HG03520 (cell line): ENCODE measurements at regions not wholly inside any gene's neighbourhood (a gene's known extent, or its start where the extent isn't known, plus 50 kb on each side); places are given as distances from the start of the nearest gene placed in this dataset.

ENCODE experiments used
- ATAC-seq: cut with Tn5 transposase; IDR thresholded peaks from one replicate; pipeline ENCODE4 v1.9.1; 2021; ENCODE audit warnings: mild to moderate bottlenecking, moderate library complexity; ENCODE audit not compliant: unreplicated experiment

DNA sequence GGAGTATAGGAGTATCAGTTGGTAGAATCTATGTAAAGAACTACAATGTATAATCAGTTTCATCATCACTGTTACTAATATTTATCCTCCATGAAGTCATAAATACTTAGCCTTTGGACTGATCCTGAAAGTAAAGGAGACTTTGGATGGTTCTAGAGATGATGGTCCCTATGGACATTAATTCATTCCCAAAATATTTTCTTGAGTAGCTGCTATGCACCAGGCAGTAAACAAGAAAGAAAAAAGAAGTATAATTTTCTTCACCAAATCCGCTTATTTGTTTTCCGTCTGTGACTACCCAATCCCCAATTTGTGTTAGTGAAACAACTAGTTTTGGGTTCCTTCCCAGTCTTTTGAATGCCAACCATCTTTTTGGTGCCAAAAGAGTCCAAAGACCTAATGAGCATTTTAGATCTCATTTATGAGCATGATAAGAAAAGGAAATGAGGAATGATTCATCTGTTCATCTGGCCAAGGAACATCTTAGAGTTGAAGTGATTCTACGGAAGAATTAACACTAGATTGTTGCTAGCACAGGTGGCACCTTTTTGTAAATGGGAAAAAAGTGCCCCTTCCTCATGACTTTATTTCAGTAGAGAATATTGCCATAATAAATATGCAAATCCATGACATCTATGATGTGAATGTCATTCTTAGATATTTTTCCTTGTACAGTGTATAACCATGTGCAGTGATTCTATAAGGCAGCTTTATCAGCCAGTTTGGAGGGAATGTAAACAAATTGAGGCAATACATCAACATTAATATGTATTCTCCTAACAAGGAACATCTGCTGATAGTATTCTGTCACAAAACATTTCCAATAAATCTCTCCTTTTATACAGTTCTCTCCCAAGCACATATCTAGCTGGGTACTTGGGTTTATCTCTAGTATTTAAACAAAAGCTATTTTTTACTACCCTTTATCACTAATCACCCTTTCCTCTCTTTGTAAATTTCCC, 85.1 kb upstream of the CCDC91 start:
- no peak for ATAC-seq

DNA sequence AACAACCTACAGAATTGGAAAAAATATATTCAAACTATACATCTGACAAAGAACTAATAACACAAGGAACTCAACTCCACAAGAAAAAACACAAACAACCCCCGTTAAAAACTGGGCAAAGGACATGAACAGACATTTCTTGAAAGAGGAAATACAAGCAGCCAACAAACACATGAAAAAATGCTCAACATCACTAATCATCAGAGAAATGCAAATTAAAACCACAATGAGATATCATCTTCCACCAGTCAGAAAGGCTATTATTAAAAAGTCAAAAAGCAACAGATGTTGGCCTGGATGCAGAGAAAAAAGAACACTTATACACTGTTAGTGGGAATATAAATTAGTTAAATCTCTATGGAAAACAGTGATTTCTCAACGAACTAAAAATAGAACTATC, 82.6 kb upstream of the CCDC91 start:
- no peak for ATAC-seq

DNA sequence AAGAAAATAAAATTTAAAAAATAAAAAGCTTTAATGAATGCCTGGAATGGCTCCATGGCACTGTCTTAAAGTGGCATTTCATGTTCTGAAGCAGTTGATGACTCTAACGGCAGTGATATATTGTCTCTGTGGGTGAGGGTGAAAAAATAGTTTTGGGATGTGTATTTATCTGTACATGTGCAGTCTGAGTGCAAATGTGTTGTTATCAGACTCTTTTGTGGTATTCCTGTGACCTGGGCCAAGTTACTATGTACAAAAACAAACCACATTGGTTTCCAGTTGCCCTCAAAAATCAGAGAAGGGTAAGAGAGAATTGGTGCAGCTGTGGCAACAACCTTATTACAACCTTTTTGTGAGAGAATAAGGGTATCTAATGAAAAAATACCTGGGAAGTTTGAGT, 81.7 kb upstream of the CCDC91 start:
- no peak for ATAC-seq

DNA sequence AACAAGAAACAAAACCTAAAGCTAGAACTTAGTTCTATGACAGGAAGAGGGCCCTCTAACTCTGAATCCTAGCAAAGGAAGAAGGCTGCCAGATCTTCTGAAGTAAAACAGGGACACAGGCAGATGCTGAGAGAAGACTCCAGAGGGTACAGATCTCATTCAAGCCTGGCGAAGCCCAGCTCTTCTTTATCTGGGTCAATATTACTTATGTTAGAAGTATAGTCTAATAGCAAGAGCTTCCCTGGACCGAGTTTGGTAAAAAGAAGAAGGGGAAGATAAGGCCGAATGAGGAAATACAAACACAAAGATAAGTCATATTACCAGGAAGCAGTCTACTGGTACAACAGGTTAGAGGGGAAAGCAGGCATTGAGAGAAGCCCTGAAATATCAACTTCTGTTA, 79.9 kb upstream of the CCDC91 start:
- ATAC-seq = no peak

DNA sequence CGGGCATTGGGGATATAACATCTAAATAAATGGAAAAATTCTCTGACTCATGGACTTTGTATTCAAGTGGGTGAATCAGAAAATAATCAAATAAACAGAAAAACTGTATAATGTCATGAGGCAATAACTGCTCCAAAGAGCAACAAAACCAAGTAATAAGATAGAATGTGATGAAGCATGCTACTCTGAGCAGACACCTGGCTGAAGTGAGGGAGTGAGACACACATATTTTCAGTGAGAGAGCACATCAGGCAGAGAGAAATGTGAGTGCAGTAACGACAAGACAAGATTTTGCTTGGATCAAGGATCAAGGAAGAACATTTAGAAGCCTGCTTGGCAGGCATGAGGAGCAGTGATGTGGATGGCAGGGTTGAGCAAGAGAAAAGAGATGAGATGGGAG, 75.8 kb upstream of the CCDC91 start:
- ATAC-seq = no peak

DNA sequence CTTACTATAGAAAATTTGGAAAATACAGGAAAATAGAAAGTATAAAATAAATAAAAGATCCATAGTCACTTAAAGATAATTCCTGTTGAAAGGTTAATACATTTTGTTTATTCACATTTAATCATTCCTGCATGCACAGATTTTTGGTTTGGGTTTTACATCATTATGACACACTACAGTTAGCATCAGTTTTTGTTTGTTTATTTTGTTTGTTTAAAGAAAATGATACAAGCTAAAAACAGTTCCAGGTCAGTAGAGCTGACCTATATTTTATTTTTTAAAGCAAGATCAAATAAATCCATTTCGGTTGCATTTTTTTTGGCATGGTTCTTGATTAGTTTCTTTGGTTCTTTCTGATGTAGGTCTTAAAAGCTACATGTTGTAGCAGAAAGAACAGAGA, 68.8 kb upstream of the CCDC91 start:
- ATAC-seq = no peak

DNA sequence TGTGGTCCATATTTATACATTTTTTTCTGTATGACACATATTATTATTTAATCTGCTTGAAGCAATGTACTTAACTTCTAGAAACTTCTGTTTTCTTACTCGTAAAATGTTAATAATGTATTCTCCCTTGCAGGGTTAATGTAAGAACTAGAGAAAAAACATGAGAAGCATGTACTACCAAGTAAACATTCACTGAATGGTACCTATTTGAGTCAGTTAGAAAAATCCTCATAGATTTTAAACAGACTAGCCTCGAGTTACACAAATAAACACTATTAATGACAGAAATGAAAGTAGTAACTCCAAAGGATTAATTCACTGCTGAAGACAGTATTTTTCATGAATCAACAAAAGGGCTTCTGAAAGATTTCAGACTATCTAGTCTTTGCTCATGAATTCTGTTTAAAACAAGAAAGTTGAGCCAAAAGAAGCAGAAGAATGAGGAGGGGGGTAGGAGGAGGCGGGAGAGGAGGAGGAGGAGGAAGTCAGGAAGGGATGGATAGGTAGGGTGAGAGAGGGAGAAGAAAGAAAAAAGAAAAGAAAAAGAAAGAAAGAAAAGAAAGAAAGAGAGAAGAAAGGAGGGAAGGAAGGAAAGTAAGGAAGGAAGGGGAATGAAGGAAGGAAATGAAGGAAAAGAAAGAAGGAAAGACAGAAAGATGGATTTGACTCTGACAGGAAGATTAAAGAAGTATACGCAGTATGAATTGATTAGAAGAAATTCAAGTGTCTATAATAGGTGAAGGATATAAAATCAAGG, 68.2 kb upstream of the CCDC91 start:
- no peak for ATAC-seq

DNA sequence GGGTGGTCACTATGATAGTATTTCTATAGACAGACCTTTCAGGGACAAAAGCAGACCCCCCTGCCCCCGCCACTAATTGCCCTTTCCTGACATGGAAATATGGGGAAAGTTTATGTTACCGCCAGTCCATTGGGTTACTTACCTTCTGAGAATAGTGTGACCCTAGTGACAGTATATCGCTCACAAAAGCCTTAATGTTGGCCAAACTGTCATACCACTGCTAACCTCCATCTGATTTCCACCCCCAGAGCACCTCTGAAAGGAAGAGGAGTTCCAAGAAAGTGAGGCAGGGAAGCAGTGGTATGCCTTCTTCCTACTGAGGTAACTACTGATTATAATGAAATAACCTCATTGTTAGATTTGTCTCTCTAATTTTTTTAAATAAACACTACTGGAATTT, 67.5 kb upstream of the CCDC91 start:
- no peak for ATAC-seq

DNA sequence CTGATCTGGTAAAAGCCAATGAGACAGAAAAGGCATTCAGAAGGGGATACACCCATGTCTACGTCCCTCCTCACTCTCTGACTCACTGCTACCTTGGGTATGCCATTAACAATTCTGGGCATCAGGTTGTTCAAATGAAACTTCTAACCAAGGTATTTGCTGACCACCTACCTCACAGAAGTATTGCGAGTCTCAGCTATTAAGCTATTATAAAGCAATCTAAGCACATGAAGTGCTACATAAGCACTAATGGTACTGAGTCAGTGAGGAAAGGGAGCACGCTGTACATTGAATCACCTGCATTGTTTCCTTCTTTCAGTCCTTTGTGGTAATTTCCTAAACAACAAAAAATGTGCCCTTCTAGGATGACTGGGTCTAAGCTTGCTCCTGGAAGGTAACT, 62.8 kb upstream of the CCDC91 start:
- no peak for ATAC-seq

DNA sequence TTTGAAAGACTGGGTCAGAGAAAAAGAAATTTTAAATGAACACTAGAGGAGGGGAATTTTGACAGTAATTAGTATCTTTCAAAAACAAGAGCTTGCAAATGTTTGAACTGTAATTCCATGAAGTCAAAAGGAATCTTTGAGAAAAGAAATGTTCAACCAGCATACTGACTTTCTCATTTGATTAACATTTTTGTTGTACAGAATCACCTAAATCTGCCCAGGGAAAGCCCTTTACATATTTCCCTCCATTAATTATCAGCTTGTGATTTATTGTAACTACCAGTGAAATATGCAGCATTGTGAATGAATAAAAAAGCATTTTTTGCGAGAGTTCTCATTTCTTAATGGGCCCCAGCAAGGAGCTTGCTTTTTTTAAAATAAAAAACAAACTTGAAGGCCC, 61.2 kb upstream of the CCDC91 start:
- no peak for ATAC-seq

DNA sequence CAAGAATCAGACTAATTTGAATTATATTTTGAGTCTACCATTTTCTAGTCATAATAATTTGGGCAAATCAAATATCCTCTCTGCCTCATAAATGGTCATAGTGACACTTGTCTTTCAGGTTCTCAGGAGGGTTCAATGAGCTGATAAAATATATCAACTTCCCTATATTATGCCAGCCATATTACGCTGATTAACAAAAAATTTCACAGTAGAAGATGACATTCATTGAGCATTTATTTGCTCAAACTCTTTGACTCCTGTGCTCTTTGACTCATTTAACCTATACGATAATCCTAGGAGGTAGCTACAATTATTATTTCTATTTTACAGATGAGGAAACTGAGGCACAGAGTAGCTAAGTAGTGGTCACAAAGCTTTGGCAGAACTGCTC, 60.0 kb upstream of the CCDC91 start:
- no peak for ATAC-seq

DNA sequence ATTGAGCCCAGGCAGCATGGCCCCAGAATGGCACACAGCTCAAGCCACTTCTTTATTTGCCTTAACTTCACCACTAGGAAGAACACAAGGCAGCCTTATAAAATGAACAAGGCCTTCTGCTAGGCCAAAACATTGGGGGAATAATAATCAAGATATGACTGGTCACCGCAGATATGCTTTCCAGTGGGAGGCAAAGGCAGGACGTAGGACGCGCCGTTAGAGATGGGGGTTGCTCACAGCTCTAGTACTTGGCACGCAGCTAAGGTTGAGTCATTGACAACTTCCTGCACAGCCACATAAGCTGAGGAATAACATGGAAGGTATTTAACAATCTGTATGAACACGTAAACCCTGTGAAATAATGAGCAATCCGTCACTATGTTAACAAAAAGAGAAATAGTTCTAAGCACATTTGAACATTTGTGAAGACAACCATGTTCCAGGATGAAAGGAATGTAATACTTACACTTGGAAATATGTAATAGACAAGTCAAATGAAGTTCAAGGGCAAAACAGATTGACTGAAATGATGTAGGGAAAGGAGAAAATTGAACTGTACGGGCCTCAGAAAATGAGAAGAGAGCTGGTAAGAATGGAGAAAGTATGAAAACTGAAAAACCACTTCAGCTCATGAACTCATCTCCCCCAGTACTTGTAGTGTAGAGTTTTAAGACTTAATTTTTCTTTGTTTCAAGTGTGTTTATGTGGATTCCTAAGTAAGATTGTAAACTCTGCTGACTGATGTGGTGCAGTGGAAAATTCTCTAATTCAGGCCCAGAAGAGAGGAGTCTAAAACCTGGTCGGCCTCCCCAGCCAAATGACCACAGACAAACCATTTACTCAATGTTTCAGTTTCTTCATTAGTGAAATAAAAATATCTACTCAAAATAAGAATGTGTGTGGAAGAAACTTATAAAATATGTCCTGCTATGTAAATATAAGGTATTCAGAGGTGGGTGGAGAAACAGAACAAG, 59.3 kb upstream of the CCDC91 start:
- no peak for ATAC-seq

DNA sequence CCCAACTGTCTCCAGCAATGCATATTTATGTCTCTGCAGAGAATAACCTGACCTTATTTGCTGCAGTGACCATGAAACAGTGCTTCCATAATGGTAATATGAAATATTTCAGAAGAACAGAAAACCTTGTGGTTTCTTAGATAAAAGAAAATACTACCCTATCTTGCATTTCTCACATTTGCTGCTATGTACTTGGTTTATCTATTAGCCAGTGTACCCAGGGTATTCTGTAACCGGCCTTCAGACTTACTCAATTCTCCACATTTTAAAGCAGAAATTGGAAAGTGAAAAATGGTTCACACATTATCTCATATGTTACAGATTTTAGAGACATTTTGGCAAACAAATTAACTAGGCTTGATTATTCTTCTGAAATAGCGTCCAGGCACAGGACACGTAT, 57.9 kb upstream of the CCDC91 start:
- no peak for ATAC-seq

DNA sequence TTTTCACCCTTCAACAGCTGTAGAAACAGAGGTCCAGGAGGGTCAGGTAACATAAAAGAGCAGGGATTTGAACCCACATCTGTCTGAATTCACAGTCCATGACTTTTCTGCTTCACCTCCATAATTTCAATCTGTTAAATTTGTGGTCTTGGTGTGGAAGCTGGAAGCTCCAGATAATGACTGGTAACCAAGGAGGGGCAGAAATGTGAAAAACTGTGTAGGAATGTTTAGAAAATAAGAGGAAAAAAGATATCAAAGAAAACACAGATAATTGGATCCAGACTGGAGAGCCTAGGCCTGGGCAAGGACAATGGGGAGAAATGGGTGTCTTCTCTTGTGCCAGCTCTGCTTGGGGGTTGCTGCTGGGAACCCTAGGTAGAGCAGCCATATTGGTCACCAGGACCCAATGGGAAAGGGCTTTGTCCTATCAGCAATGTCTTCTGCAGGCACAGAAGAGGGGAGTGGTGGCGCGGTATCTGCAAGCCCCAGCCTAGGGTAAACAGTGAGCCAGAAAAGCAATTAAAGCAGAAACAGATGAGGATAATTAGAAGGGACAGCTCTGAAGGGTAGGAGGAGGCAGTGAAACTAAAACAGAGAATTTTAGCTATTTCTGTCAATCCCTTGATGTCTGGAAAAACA, 54.3 kb upstream of the CCDC91 start:
- no peak for ATAC-seq

DNA sequence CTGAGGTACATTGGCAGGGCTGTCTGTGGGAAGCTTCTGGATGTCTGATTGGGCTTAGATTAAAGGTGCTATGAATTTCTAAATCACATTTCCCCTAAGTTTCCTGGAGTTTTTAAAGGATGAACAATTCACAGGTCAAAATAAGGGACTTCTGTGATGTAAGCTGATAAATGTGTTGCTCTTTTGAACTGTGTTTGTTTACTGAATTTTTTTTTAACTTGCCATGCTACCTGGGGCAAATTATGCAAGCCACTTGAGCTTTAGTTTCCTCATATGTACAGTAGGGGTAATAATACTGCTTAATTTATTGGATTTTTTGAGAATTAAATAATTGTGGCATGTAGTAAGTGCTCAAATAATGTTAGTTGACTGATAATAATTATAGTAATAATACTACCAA, 52.8 kb upstream of the CCDC91 start:
- ATAC-seq = no peak

DNA sequence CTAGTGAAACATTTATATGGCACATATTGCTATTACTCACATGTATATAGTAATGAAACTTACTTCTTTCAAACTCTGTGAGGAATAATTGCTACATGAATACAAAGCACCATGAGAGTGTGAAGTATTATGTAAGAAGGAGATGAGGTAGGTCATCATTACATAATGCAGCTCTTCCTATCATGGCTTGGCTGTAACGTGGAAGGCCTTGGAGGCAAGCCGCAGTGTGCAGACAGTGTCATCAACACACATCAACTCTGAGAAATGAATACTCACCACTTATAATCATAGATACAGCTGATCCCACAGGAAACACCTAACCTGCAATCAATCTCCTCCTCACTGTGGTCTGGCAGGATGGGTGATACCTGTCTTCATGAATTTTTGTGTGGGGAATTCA, 49.9 kb upstream of the CCDC91 start:
- ATAC-seq = no peak
